ENCODE measurements at regions not wholly inside any gene's neighbourhood (a gene's known extent, or its start where the extent isn't known, plus 50 kb on each side); places are given as distances from the start of the nearest gene placed in this dataset.

GRCh38 chr16:65760874-65761273, 605.6 kb upstream of the CDH5 start:
- TF ChIP-seq CTCF (IDR thresholded peaks at IDR 0.05; ENCODE audit: insufficient read depth, low read length) (no peak), SPI1 (IDR thresholded peaks at IDR 0.05; ENCODE audit: borderline replicate concordance, low read depth) (no peak), REST (IDR thresholded peaks at IDR 0.05; ENCODE audit: insufficient replicate concordance, low read depth) (no peak), POLR2AphosphoS5 (IDR thresholded peaks at IDR 0.05; ENCODE audit: low read depth) (no peak), GABPA (IDR thresholded peaks at IDR 0.05; ENCODE audit: low read depth) (no peak)
- H3K4me3 ChIP-seq (replicated peaks; ENCODE audit: insufficient read depth, low read length) = no peak overlapping the region
- no peak overlapping the region for H3K27ac ChIP-seq (replicated peaks)
- no peaks in the 10 kb centered on the region for H3K27me3 ChIP-seq (ENCODE audit: insufficient read depth, poor library complexity, severe bottlenecking)
- DNase-seq (ENCODE audit: low read depth in 1 of 2, low spot score in 1 of 2) = no peak

GRCh38 chr16:65758620-65759019, 607.9 kb upstream of the CDH5 start:
- TF ChIP-seq GABPA (IDR thresholded peaks at IDR 0.05; ENCODE audit: low read depth) (no peak), CTCF (IDR thresholded peaks at IDR 0.05; ENCODE audit: insufficient read depth, low read length) (no peak), POLR2AphosphoS5 (IDR thresholded peaks at IDR 0.05; ENCODE audit: low read depth) (no peak)
- H3K27me3 ChIP-seq (ENCODE audit: insufficient read depth, poor library complexity, severe bottlenecking) = no peaks in the 10 kb centered on the region
- no peak overlapping the region for H3K4me3 ChIP-seq (replicated peaks; ENCODE audit: insufficient read depth, low read length)
- no peak overlapping the region for H3K27ac ChIP-seq (replicated peaks)
- no peak for DNase-seq (ENCODE audit: low read depth in 1 of 2, low spot score in 1 of 2)

GRCh38 chr16:65757064-65757463, 609.4 kb upstream of the CDH5 start:
- no peak for DNase-seq (ENCODE audit: low read depth in 1 of 2, low spot score in 1 of 2)
- Histone ChIP-seq H3K27me3 (ENCODE audit: insufficient read depth, poor library complexity, severe bottlenecking) (no peaks in the 10 kb centered on the region), H3K27ac (replicated peaks) (no peak overlapping the region), H3K4me3 (replicated peaks; ENCODE audit: insufficient read depth, low read length) (no peak overlapping the region)
- no peak for TF ChIP-seq SPI1 (IDR thresholded peaks at IDR 0.05; ENCODE audit: borderline replicate concordance, low read depth)

GRCh38 chr16:65756163-65756562, 610.3 kb upstream of the CDH5 start:
- Histone ChIP-seq H3K4me3 (replicated peaks; ENCODE audit: insufficient read depth, low read length) (no peak overlapping the region), H3K27ac (replicated peaks) (no peak overlapping the region), H3K27me3 (ENCODE audit: insufficient read depth, poor library complexity, severe bottlenecking) (no peaks in the 10 kb centered on the region)
- no peak for DNase-seq (ENCODE audit: low read depth in 1 of 2, low spot score in 1 of 2)
- TF ChIP-seq GABPA (IDR thresholded peaks at IDR 0.05; ENCODE audit: low read depth) (no peak), SPI1 (IDR thresholded peaks at IDR 0.05; ENCODE audit: borderline replicate concordance, low read depth) (no peak), CTCF (IDR thresholded peaks at IDR 0.05; ENCODE audit: insufficient read depth, low read length) (no peak), REST (IDR thresholded peaks at IDR 0.05; ENCODE audit: insufficient replicate concordance, low read depth) (no peak), POLR2AphosphoS5 (IDR thresholded peaks at IDR 0.05; ENCODE audit: low read depth) (no peak)
